ENCODE measurements at regions not wholly inside any gene's neighbourhood (a gene's known extent, or its start where the extent isn't known, plus 50 kb on each side); places are given as distances from the start of the nearest gene placed in this dataset.

DNA sequence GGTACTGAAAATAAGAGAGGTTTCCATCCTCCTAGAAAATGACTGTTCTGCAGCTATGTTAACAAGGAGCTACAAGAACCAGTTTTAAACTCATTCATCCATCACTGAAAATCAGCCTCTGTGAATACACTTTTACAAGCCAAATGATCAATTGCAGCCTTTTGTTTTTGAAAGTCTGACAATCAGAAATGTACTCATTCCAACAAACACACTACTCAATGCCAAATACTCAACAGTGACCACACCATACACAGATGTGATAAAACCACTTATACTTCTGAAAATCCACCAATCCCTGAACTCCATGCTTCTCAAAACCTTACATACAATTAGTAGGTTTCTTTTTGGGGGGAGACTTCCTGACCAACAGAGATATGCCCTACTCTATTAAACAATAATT is 663.9 kb upstream of the CHAC2 start:
- Histone ChIP-seq H3K79me2 (ENCODE audit: insufficient read depth, low read length) (no peaks in the 10 kb centered on the region), H3K4me2 (ENCODE audit: low read depth, low read length, poor library complexity, severe bottlenecking) (no peak overlapping the region), H3F3A (ENCODE audit: insufficient read depth) (no peaks in the 10 kb centered on the region), H2AFZ (ENCODE audit: low read depth, low read length, severe bottlenecking) (no peak overlapping the region), H3K4me3 (ENCODE audit: insufficient read depth, low read length, poor library complexity, severe bottlenecking) (no peak overlapping the region), H3K9ac (ENCODE audit: low read length) (no peak overlapping the region), H3K9me3 (ENCODE audit: insufficient read depth, low read length) (no peaks in the 10 kb centered on the region), H4K20me1 (ENCODE audit: low read depth, low read length) (no peaks in the 10 kb centered on the region), H3K27me3 (ENCODE audit: low read length) (no peaks in the 10 kb centered on the region), H3K27ac (ENCODE audit: low read depth, low read length) (no peak overlapping the region), H3K36me3 (ENCODE audit: low read length) (no peaks in the 10 kb centered on the region), H3K9me2 (replicated peaks; ENCODE audit: insufficient read depth, low read length) (no peaks in the 10 kb centered on the region)
- TF ChIP-seq, protein P1, sequence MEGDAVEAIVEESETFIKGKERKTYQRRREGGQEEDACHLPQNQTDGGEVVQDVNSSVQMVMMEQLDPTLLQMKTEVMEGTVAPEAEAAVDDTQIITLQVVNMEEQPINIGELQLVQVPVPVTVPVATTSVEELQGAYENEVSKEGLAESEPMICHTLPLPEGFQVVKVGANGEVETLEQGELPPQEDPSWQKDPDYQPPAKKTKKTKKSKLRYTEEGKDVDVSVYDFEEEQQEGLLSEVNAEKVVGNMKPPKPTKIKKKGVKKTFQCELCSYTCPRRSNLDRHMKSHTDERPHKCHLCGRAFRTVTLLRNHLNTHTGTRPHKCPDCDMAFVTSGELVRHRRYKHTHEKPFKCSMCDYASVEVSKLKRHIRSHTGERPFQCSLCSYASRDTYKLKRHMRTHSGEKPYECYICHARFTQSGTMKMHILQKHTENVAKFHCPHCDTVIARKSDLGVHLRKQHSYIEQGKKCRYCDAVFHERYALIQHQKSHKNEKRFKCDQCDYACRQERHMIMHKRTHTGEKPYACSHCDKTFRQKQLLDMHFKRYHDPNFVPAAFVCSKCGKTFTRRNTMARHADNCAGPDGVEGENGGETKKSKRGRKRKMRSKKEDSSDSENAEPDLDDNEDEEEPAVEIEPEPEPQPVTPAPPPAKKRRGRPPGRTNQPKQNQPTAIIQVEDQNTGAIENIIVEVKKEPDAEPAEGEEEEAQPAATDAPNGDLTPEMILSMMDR (IDR thresholded peaks at IDR 0.05; ENCODE audit: insufficient read depth, low read length, poor library complexity, severe bottlenecking): no peak
- TF ChIP-seq EZH2phosphoT487 (conservative IDR thresholded peaks at IDR 0.05; ENCODE audit: low read length): no peak

DNA sequence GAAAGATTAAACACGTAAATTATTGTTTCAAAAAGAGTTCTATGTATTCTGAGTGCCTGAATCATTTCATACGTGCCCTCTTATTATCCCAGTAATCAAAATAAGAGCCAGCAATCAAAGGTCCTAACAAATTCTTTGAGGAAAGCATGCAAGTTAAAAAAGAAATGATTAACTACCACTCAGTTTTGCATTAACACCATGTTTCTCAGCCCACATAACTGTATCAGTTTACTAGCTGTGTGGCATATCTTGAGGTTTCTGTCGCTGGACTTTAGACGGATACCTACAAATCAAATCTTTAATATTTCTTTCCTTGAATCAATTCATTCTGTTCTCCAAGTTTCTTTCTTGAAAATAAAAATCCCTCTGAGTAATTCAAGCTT is 668.9 kb upstream of the CHAC2 start:
- H3K36me3 ChIP-seq (ENCODE audit: low read length): no peaks in the 10 kb centered on the region
- no peaks in the 10 kb centered on the region for H3K9me2 ChIP-seq (replicated peaks; ENCODE audit: insufficient read depth, low read length)
- no peaks in the 10 kb centered on the region for H3F3A ChIP-seq (ENCODE audit: insufficient read depth)
- H3K27me3 ChIP-seq (ENCODE audit: low read length): no peaks in the 10 kb centered on the region
- TF ChIP-seq EZH2phosphoT487 (conservative IDR thresholded peaks at IDR 0.05; ENCODE audit: low read length): no peak
- TF ChIP-seq, protein P1 (IDR thresholded peaks at IDR 0.05; ENCODE audit: insufficient read depth, low read length, poor library complexity, severe bottlenecking): no peak
- H3K79me2 ChIP-seq (ENCODE audit: insufficient read depth, low read length): no peaks in the 10 kb centered on the region
- H3K4me2 ChIP-seq (ENCODE audit: low read depth, low read length, poor library complexity, severe bottlenecking): no peak overlapping the region
- H3K27ac ChIP-seq (ENCODE audit: low read depth, low read length): no peak overlapping the region
- no peak overlapping the region for H3K9ac ChIP-seq (ENCODE audit: low read length)
- no peak overlapping the region for H2AFZ ChIP-seq (ENCODE audit: low read depth, low read length, severe bottlenecking)
- H4K20me1 ChIP-seq (ENCODE audit: low read depth, low read length): no peaks in the 10 kb centered on the region
- H3K9me3 ChIP-seq (ENCODE audit: insufficient read depth, low read length): no peaks in the 10 kb centered on the region
- H3K4me3 ChIP-seq (ENCODE audit: insufficient read depth, low read length, poor library complexity, severe bottlenecking): no peak overlapping the region

GRCh38 chr2:53096351-53096750 is 671.3 kb upstream of the CHAC2 start:
- no peaks in the 10 kb centered on the region for H3F3A ChIP-seq (ENCODE audit: insufficient read depth)
- no peaks in the 10 kb centered on the region for H3K79me2 ChIP-seq (ENCODE audit: insufficient read depth, low read length)
- H3K9ac ChIP-seq (ENCODE audit: low read length): no peak overlapping the region

More at GRCh38 chr2:53096351-53096750, 671.3 kb upstream of the CHAC2 start:
- H3K9me3 ChIP-seq (ENCODE audit: insufficient read depth, low read length): no peaks in the 10 kb centered on the region
- no peak overlapping the region for H3K27ac ChIP-seq (ENCODE audit: low read depth, low read length)
- no peaks in the 10 kb centered on the region for H3K9me2 ChIP-seq (replicated peaks; ENCODE audit: insufficient read depth, low read length)
- H3K4me2 ChIP-seq (ENCODE audit: low read depth, low read length, poor library complexity, severe bottlenecking): no peak overlapping the region
- H3K4me3 ChIP-seq (ENCODE audit: insufficient read depth, low read length, poor library complexity, severe bottlenecking): no peak overlapping the region
- no peaks in the 10 kb centered on the region for H3K27me3 ChIP-seq (ENCODE audit: low read length)
- TF ChIP-seq, protein P1 (IDR thresholded peaks at IDR 0.05; ENCODE audit: insufficient read depth, low read length, poor library complexity, severe bottlenecking): no peak
- TF ChIP-seq EZH2phosphoT487 (conservative IDR thresholded peaks at IDR 0.05; ENCODE audit: low read length): no peak
- no peak overlapping the region for H2AFZ ChIP-seq (ENCODE audit: low read depth, low read length, severe bottlenecking)
- H3K36me3 ChIP-seq (ENCODE audit: low read length): no peaks in the 10 kb centered on the region
- no peaks in the 10 kb centered on the region for H4K20me1 ChIP-seq (ENCODE audit: low read depth, low read length)

Measured in SU-DHL-6 (cell line).